HG03520 (cell line): ENCODE measurements at regions not wholly inside any gene's neighbourhood (a gene's known extent, or its start where the extent isn't known, plus 50 kb on each side); places are given as distances from the start of the nearest gene placed in this dataset.

Source experiments
- ATAC-seq: cut with Tn5 transposase; IDR thresholded peaks from one replicate; pipeline ENCODE4 v1.9.1; 2021; ENCODE audit warnings: mild to moderate bottlenecking, moderate library complexity; ENCODE audit not compliant: unreplicated experiment

DNA sequence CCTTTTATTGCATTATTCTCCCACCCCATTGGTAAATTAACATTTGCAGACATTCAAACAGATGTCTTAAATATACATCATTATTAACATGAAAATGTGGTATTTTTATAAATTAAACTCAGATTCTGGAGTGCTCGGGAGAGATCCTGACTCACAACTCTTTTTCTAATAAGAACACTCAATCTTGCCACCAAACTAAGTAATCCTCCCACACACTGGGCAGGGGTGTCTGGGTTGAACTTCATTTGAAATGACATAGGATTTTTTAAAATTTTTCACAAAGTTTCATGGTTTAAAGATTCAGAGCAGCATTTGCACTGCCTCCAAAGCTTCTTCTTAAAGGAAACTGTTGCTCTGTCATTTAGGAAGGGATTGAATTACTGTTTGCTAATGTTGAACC, 754.3 kb downstream of the MECOM start:
- no peak for ATAC-seq

DNA sequence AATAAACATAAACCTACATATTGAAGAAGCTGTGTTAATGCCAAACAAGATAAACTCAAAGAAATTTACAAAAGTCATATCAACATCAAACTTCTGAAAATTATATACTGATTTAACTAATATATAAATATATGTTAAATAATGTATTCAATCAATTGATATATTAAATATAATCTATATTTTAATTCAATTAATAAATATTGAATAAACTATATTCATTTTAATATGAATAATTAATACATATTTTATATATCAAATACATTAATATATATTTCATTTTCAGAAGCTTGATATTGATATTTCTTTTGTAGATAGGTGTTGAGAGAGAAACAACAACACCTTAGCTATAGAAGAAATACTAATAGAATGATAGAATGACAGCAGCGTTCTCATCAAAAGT, 768.1 kb downstream of the MECOM start:
- ATAC-seq: no peak

DNA sequence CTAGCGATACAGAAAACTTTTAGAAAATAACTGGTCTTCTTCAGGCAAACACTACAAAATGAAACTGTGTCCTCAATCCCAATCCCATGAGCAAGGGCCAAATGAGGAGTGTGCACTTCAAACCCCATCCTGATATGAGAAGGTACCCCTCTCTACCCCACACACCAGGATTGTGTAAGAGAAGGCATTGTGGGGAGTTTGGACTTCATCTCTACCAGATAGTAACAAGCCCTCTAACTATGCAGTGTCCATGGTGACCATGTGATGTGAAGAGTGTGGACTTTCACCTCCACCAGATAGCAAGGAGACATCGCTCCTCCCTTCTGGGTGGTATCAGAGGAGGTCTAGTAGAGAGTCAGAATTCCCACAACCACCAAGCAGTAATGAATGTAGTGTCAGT, 769.3 kb downstream of the MECOM start:
- no peak for ATAC-seq

DNA sequence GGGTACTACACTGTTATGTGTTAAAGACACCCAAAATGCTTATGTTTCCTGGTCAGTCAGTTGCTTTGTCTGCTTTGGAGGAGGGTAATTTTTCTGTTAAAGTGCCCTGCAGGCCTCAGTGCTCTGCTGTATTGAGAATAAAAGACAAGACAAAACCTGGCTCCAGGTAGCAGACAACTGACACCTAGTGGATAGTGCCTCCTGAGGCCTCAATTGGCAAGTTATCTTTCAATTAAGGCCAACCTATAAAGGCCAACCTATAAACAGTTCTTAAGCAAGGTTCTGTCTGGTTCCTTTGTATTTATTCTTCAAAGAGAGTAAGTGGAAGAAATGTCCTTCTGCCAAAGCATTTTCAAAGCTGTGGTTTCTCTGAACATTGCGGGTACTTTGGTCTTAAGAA, 773.8 kb downstream of the MECOM start:
- ATAC-seq: no peak

DNA sequence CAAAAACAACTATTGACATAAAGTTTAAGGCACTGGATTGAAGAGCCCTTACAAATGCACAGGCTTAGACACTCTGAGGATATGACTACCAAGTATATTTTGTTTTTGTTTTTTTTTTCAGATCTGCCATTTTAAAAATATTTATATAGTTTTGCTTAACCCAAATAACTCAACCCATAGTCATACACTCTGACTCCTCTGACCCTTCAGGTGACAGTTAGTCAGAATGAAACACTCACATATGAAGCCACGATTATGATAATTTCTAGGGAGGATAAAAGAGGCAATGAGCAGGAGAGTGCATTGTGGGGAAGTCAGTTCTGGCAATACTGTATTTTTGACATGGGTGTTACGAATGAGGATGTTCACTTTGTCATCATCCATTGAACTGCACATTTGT, 774.7 kb downstream of the MECOM start:
- ATAC-seq: no peak

DNA sequence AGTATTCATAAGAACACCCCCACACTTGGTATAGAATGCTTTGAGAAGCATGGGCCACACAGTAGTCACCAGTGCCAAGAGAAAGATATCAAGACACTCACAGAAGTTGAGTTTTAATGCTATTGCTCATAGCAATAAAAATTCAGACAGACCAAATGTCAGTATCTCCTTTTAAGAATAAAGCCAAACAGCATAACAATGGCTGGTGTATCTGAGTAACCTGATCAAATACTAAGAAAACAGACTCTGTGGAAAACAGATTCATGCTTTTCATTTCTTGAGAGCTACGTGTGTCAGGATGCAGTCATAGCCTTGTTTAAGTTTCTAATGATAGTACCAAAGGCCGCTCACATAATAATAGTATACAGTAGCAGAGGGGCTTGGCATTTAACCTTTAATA, 778.5 kb downstream of the MECOM start:
- no peak for ATAC-seq

DNA sequence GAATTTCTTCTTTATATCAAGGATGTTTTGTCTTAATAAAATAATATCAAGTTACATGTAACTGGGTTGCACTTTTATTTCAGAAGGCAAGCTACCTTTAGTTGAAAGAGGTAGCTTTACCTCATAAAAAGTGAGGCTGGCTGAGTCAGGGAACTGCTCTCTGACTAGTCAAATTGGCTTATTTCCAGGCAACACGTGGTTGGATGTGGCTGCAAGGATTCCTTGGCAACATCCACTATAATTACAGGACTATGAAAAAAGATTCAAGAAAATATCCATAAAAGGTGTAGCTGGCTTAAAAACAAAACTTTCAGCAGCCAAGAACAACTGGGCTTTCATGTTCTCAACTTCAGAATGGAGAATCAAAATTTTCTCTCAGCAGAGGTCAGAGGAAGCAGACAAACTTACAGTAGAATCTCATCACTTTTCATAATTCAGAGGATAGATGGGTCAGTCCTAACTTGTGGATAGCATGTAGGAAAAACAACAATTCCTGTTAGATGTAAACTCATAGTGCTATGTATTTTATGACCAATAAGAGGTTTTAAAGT, 779.1 kb downstream of the MECOM start:
- ATAC-seq: no peak

DNA sequence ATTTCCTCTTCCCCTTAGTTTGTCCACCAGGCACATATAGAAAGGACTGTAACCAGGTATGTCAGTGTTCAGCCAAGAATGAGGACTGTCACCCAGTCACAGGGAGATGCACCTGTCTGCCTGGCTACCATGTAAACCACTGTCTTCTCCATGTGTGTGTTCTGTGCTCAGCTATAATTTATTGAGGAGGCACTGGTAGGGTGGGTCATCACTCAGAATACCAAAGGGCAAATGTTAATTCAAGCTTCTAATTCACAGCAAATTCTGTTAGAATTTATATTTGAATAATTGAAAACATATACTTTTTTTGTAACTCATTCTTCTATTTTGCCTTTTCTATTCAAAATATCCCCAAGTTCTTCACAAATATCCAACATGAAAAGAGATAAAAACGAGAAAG, 780.4 kb downstream of the MECOM start:
- ATAC-seq: no peak

DNA sequence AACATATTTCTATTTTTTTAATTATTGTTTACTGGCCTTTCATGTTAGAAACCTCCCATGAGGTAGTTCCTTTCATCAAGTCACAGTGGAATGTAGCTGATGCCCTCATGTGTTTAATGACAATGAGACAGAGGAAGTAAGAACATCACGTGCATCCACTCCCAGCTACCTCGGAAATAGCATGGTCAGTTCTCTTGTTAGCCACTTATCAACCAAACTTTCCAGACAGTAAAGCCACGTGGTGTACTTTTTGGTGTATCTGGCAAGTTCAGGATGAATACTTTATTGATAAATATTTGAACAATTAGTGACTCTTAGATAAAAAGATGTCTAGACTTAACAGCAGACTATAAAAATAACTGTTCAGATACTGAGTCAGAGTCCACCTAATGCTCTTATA, 781.7 kb downstream of the MECOM start:
- no peak for ATAC-seq

DNA sequence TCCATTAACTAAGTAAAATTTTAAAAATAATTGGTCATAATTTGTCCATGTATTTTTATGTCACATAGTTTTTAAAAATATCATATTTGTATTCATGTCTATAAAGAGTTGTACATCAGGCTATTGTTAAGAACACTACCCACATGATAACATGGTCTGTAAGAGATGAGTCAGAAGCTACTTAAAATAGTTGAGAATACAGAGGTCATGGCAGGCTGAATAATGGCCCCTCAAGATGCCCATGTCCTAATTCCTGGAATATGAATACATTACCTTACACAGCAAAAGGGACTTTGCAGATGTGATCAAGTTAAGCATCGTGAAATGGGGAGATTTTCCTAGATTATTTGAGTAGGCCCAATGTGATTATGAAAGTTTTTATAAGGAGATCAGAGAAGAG, 782.9 kb upstream of the GOLIM4 start:
- no peak for ATAC-seq

DNA sequence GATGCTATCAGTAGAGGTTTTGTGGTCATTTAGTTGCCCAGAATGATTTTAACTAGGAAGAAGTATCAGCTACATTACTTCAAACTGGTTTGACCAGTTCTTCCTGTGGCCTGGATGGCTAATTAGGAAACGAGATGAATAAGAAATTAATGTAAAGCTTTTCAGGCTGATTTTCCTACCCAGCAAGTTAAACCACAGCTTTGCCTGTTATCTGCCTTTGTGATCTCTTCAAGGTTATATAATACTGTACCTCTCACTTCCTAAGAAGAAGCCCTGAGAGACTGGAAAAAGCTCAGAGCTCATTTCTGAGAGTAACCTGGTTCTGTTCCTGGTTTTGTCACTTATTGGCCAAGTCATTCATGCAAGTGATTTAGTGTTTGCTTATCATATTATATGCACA, 782.2 kb upstream of the GOLIM4 start:
- ATAC-seq: no peak

DNA sequence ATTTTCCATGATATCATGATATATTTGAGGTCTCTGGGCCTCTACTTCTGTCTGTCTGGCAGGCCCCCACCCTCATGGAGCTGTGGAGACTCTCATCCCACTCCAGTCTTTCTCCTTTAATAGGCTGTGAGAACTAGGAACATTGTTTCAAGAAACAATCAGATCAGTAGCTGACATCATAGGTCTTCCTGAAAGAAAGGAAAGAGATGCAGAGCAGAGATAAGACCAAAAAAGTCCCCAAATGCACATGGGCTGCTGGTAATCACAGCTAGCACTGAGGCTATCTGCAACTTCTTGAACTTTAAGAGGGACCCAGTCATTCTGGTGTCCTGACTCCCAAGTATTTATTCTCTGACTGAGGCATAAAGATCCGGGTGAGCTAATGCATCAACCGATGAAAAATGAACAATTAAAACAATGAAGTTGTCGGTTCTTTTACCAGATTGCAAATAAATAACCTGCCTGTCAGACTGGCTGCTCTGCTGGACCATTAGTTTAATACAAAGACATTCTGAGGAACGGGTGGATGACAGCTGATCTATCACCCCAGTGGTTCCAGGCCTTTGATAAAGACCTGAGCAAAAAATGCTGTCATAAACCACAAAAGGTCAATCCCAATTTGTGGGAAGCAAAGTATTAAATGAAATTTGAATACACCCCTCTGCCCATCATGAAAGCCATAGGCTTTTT, 780.8 kb upstream of the GOLIM4 start:
- ATAC-seq: no peak

DNA sequence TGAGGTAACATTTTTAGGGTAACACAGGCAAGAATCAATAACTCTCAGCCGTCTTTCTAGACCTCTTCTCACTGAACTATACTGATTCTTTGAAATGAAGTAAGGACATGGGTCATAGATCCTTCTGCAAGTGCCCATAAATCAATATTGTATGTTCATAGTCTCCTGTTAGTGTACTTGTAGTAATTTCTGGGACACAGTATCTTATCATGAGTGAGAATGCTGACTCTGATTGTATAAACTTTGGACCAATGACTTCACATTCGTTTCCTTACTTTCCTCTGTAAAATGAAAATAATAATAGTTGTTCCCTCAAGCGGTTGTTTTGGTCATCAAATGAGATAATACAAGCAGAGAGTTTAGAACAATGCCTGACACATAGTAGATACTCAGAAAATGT, 777.1 kb upstream of the GOLIM4 start:
- ATAC-seq: no peak

DNA sequence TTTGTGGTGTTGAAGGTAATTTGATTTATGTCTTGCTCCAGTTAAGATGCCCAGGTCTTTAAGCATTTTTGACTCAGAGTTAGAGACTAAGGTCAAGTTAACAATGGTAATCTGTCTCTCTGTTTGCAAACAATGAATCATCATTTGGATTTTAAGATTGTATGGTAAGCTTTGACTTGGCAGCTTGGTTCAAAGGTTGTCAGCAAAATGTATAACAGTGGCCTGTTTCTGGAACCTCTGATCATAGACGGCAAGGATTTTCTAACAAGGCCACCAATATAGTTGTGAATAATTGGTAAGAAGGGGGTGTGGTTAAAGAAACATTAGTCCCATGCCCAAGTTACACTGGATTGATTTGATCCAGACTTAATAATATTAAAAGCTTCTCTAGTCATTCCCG, 775.2 kb upstream of the GOLIM4 start:
- ATAC-seq: no peak

DNA sequence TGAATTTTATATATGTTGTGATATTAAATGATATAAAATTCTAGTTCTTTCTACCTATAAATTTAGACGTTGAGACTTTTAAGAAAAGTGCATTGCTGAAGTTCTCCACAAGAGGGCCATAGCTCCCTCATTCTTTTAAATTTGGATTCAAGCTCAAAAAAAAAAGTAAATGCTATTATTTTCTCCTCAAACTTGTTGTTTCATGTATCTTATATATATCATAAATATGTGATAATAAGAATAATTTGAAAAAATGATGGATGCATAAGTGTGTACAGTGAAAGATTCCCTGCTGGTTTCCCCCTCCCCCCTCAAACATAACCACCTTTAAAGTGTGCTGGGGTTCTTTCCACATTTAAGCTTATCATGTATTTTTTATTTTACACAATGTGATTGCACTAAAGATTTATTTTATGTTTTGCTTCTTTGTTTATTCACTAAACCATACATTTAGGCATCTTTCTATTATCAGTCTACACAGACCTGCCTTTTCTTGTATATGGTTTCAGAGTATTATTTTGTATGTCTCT, 769.4 kb upstream of the GOLIM4 start:
- ATAC-seq: no peak

DNA sequence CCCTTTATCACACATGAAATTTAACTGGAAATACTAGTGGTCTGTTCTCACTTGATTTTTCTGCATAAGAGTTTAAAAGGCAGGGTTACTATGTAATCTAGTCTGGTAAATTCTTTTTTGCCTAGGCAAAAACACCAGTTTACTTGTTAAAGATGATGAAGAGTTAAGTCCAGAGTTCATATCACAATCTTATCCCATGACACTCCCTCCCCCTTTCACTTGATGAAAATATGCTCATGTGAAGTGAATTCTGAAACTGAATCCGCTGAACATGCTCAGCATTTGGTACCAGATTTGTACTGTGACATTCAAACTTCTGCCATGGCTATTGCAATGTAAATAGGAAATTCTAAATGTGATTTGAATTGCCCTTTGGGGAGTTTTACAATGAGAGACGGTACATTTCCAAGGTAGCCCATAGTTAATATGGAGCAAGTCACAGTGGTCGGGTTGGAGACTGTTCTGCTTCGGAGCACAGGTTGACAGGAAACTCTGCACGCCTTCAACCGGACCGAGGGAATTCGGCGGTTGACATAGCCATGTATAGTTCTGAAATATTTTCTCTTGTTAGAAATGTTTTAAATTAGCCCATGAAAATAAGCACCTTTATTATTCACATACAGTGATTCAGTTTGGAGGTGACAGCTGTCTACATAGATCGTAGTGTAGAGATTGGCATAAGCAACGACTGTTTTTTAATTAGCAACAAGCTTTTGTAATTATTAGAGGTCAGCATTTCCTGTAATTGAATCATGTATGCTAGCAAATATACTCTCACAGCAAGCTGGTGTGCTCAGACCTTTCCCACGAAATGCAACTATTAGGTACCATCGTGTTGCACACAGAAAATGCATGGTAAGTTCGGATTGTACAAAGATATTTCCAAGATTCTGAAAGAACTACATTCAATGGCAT, 768.6 kb upstream of the GOLIM4 start:
- ATAC-seq: no peak

DNA sequence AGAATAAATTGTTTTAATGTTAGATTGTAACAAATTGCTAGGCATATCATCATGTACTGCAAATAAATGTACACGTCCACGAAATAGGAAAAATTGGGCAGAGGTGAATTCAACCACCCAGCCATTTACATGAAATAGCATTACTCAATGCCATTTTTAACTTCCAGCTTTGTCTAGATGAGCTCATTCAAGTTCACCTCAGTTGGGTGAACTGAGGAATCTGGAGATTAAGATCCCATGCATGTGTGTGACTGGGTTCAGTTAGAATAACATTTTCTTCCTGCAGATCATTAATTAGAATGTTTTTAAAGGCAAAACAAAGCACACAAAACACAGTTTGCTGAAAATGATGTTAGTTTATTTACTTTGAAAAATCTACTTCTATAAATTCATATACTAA, 767.8 kb upstream of the GOLIM4 start:
- ATAC-seq: no peak

DNA sequence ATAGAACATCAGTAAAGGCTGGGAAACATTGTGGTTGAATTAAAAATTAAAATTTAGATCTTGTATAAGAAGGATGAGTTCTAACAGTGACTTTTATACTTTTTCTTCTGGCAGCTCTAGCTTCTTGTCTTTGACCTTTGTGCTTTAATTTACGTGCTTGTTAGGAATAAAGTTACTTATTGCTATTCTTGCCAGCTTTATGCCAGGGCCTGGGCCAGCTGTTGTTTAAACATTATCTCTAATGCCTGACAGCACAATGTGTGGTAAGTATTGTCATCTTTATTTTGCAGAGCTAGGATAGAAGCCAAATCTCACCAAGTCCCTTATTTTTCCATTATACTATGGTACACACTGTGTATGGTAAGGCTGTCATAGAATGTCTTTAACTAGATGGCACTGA, 766.7 kb upstream of the GOLIM4 start:
- ATAC-seq: no peak

DNA sequence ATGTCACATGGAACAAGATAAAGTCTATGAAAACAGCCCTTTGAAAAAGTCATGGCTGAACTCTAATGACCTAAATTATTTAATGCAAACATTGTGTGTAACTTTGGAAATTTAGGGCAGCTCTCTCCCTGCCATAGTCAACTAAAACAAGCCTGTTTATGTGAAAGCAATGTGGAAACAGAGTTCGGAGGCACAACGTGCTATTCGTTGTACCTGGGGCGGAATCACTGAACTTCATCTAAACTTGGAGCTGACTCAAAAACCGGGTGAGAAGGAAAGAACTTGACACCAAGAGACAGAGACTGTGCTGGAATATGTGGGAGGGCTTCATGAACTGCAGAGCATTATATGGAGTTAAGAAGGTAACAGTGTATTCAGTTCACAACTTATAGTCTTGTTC, 764.9 kb upstream of the GOLIM4 start:
- no peak for ATAC-seq

DNA sequence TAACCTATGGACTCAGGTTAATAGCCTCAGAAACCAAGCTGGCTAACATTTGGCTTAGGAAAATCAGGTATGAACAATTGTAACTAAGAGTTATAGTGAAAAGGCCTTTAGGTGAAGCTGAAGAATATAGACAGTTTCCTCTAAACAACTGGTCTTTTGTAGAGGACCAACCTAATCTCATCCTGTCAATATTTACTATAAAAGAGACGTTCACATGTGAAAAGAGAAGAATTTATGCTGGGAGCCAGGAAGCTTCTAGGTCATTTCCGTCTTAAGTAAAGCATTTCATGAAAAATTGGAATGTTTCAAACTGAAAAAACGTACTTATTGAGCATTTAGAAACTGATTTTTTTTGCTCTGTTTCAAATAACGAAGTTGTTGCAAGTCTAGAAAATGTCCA, 764.3 kb upstream of the GOLIM4 start:
- ATAC-seq: no peak

DNA sequence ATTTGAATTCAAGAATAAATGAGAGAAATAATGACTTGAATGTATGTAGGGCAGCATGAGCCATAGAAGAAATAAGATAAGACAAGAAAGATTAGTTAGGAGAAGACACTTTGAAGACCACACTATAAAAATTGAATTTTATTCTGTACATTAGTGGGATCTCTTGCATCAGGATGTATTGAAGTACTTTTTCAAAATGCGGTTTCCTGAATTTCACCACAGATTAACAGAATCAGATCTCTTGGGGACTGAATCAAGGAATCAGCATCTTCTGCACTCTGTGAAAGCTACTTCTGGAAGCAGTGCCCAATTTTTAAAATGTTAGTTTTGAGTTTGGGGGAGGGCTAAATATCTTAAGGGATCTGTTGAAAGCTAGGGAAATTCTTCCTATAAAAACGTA, 763.9 kb upstream of the GOLIM4 start:
- ATAC-seq: no peak

DNA sequence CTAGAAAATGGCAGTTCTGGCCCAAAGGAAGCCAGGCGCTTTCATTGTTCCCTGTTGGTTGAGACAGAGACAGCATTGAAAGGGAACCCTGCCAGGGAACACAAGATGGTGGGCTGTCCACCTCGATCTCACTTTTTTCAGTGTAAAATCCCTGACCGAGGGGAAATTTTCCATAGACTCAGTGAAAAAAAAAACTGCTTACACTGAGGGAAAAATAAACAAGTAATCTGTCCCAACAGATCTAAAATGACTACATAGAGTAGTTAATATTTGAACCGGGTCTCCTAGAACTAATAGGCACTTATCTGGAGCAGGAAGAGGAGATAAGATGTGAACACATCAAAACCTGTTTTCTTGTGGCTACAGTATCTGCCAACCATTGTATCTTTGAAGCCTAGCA, 763.4 kb upstream of the GOLIM4 start:
- no peak for ATAC-seq
